Ovary (tissue), 7 donors: ENCODE measurements at regions not wholly inside any gene's neighbourhood (a gene's known extent, or its start where the extent isn't known, plus 50 kb on each side); places are given as distances from the start of the nearest gene placed in this dataset.

Experiments
- DNase-seq, 5 donors: peaks; one replicate each; pipeline ENCODE4 v3.0.0-alpha.2; 2019 to 2020
- H3K27ac ChIP-seq, 2 donors: fragments of 200-600 bp; one replicate each; pipeline versions ENCODE4 v1.5.1 to v1.8.0; 2019 to 2022
- H3K27me3 ChIP-seq: fragments of 200-600 bp; one replicate; pipeline ENCODE4 v1.8.0; 2022
- H3K36me3 ChIP-seq: fragments of 200-600 bp; sonication (generic); one replicate; pipeline ENCODE4 v1.5.1; 2019
- H3K4me1 ChIP-seq: one replicate; pipeline ENCODE4 v1.8.1; 2013; ENCODE audit warnings: mild to moderate bottlenecking, moderate library complexity; ENCODE audit not compliant: insufficient read depth
- H3K4me3 ChIP-seq: fragments of 200-600 bp; sonication (generic); one replicate; pipeline ENCODE4 v1.5.1; 2017
- H3K9me3 ChIP-seq, 2 donors: fragments of 200-600 bp in 1 of 2; sonication (generic) in 1 of 2; one replicate each; pipeline versions ENCODE4 v1.5.1 to v1.8.1; 2013 to 2019; ENCODE audit warnings: mild to moderate bottlenecking in 1 of 2, moderate library complexity in 1 of 2
- CTCF ChIP-seq, 3 donors: fragments of 450-650 bp in 2 of 3; fragments of 200-600 bp in 1 of 3; IDR thresholded peaks; one replicate each; pipeline versions ENCODE4 v1.5.1 to v1.8.0; 2016 to 2022; ENCODE audit warnings: antibody characterized with exemption in 3 of 3, mild to moderate bottlenecking in 1 of 3
- EP300 ChIP-seq: sonication (generic); formaldehyde crosslinking; IDR thresholded peaks from one replicate; pipeline ENCODE4 v1.6.1; 2017; ENCODE audit warnings: antibody characterized with exemption
- POLR2A ChIP-seq: fragments of 450-650 bp; IDR thresholded peaks from one replicate; pipeline ENCODE4 v1.6.1; 2017; ENCODE audit warnings: antibody characterized with exemption, mild to moderate bottlenecking, moderate library complexity
- WGBS, 3 donors: extraction: QIAGEN DNeasy Blood & Tissue Kit in 1 of 3; methylation state at CpG; one replicate each; pipeline versions ENCODE4 v1.1.5 to v1.1.7; 2013 to 2017; 5-methylcytosine and 5-hydroxymethylcytosine counted together
- intact Hi-C, 4 donors: fragments of 100-400 bp; cut with DNase I; formaldehyde crosslinking; loops; one replicate each; pipeline versions ENCODE4 v1.11.0 to v1.15.1; 2022 to 2023
- donor health status: DM: no; HTN: no; CAD: no; lungs with moderate emphysema.
- donor health status: DM: no; HTN: no; CAD: no.
- donor health status: Bipolar disorder and iron deficiency.
- donor health status: DM: no; HTN: no; CAD: no.
- donor health status: DM: yes; HTN: yes; CAD: no.

- no peaks in the 10 kb centered on the region for H3K36me3 ChIP-seq
- DNase-seq: no peak
- intact Hi-C loops: no loop called here
- no peak for TF ChIP-seq EP300
- no peak for TF ChIP-seq POLR2A
- TF ChIP-seq CTCF (IDR thresholded peaks at IDR 0.05): no peak
- H3K4me3 ChIP-seq: no peak overlapping the region
- H3K27me3 ChIP-seq: no peaks in the 10 kb centered on the region
- H3K4me1 ChIP-seq: no peaks in the 10 kb centered on the region
- WGBS, 3 donors: 41 to 61% (median 45%) methylated on average over 4 of the region's 4 CpGs
- no peak overlapping the region for H3K27ac ChIP-seq
- H3K9me3 ChIP-seq: no peaks in the 10 kb centered on the region
Observed at GRCh38 chr7:86956567-86956966, 102.9 kb downstream of the ELAPOR2 start.

DNA sequence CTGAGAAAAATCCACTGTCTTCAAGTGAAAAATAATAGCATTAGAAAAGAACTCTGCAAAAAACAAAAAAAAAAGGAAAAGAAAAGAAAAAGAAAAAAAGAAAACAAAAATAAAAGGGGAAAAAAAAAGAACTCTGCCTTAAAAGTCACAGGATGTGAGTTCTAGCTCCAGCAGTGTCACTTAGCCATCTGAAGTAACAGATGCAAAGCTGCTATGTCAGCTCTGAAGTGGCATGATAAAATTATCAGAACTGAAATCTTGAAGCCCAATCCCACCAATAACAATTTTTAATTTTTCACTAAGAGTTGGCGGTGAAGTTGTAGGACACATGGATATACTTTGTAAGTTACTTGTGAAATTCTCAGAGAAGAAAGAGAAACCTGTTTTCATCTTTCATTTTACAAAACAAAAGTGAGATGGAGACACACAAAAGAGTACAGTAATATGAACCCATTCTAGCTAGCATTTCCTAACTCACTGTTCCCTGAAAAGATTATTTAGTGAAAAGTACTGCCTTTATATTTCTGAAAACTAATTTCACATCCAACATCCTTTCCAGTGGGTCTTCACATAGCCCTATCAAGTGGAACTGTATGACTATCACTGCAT is 103.5 kb downstream of the ELAPOR2 start:
- Histone ChIP-seq H3K36me3 (no peaks in the 10 kb centered on the region), H3K4me3 (no peak overlapping the region), H3K9me3 (no peaks in the 10 kb centered on the region), H3K27me3 (no peaks in the 10 kb centered on the region), H3K27ac (no peak overlapping the region), H3K4me1 (no peaks in the 10 kb centered on the region)
- TF ChIP-seq POLR2A (no peak), EP300 (no peak), CTCF (IDR thresholded peaks at IDR 0.05) (no peak)
- WGBS, 3 donors: 88 to 98% (median 95%) methylated on average over 1 of the region's 1 CpG
- no peak for DNase-seq
- intact Hi-C loops: no loop called here

DNA sequence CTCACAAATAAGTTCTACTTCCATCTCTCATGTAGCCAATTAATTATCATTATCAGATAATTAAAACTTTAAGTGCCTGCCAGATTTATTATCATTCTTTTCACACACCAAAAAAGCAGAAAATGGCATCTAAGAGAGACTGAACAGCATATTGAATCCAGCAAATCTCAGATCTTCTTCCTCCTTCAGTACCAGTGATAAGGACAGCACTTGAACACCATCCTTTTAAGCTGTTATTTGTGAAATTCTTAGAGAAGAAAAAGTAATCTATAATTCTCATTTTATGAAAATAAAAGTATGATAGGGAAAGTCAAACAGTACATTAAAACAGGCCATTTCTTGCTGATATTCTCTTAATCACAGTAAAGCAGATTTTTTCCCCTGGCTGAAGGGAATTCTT is 104.5 kb downstream of the ELAPOR2 start:
- H3K4me1 ChIP-seq: no peaks in the 10 kb centered on the region
- no peak for DNase-seq
- H3K36me3 ChIP-seq: no peaks in the 10 kb centered on the region
- TF ChIP-seq EP300: no peak
- TF ChIP-seq CTCF (IDR thresholded peaks at IDR 0.05): no peak
- no peak for TF ChIP-seq POLR2A
- H3K4me3 ChIP-seq: no peak overlapping the region
- H3K9me3 ChIP-seq: no peaks in the 10 kb centered on the region
- intact Hi-C loops: no loop called here
- no peak overlapping the region for H3K27ac ChIP-seq
- no peaks in the 10 kb centered on the region for H3K27me3 ChIP-seq

- Histone ChIP-seq H3K27ac (no peak overlapping the region), H3K4me1 (no peaks in the 10 kb centered on the region), H3K9me3 (no peaks in the 10 kb centered on the region), H3K4me3 (no peak overlapping the region), H3K27me3 (no peaks in the 10 kb centered on the region), H3K36me3 (no peaks in the 10 kb centered on the region)
- TF ChIP-seq POLR2A (no peak), CTCF (IDR thresholded peaks at IDR 0.05) (no peak), EP300 (no peak)
- intact Hi-C loops: no loop called here
- 68 to 78% (median 74%) methylated on average over 3 of the region's 3 CpGs for WGBS, 3 donors
- no peak for DNase-seq
Observed at GRCh38 chr7:86953653-86954336, 105.7 kb downstream of the ELAPOR2 start.
